Cardiac muscle cell (in vitro differentiated cells and primary cell): ENCODE measurements at regions not wholly inside any gene's neighbourhood (a gene's known extent, or its start where the extent isn't known, plus 50 kb on each side); places are given as distances from the start of the nearest gene placed in this dataset.
"Not testable (repeated sequence)": the region's sequence is repeated elsewhere in the genome, so short reads cannot be mapped to it uniquely, and the experiment has no call there.

Experiments used
- DNase-seq, 2 donors: peaks; one replicate each; pipeline versions ENCODE4 v3.0.0 to v3.0.0-alpha.2; 2010 to 2017; ENCODE audit warnings: low read depth in 1 of 2, low spot score in 1 of 2
- H3K27ac ChIP-seq: fragments of 200-600 bp; sonication (generic); 2 replicates; pipeline ENCODE4 v1.5.1; 2016
- H3K27me3 ChIP-seq: fragments of 200-600 bp; sonication (generic); 2 replicates; pipeline ENCODE4 v1.6.0; 2016; ENCODE audit warnings: control low read depth
- H3K36me3 ChIP-seq: fragments of 200-600 bp; sonication (generic); 2 replicates; pipeline ENCODE4 v1.5.1; 2016; ENCODE audit warnings: control low read depth
- H3K4me1 ChIP-seq: fragments of 200-600 bp; sonication (generic); 2 replicates; pipeline ENCODE4 v1.8.1; 2017; ENCODE audit warnings: low read depth, mild to moderate bottlenecking, mixed run types
- H3K4me3 ChIP-seq: fragments of 200-600 bp; sonication (generic); 2 replicates; pipeline ENCODE4 v1.5.1; 2016; ENCODE audit warnings: mild to moderate bottlenecking
- H3K9me3 ChIP-seq: fragments of 200-600 bp; sonication (generic); 2 replicates; pipeline ENCODE4 v1.5.1; 2017; ENCODE audit warnings: low read depth, mild to moderate bottlenecking, control low read depth
- TF ChIP-seq, protein P1 (sequence below): IDR thresholded peaks from 2 replicates; pipeline ENCODE4 v1.5.1; 2012; ENCODE audit warnings: low read depth, mild to moderate bottlenecking, low read length

DNA sequence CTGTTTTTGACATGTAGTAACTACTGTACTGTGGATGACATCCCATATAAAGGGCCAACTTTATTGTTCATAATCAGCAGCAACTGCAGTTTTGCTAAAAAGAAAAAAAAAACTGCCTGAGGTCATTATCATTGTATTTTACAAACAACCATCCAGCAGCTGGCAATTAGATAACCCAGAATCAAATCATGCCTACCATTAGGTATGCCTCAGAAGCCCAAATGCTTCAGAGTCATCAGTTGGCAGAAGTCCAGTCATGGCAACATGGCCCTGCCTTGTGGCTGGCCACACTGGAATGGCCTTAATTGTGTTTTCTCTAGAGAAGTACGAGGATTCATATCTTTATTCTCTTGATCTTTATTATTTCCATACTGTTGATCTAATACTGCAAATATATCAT is 462.4 kb upstream of the NRSN1 start:
- Histone ChIP-seq H3K27ac (no peak overlapping the region), H3K36me3 (no peaks in the 10 kb centered on the region), H3K4me1 (no peaks in the 10 kb centered on the region), H3K4me3 (no peak overlapping the region), H3K27me3 (no peaks in the 10 kb centered on the region), H3K9me3 (no peaks in the 10 kb centered on the region)
- TF ChIP-seq, protein P1, sequence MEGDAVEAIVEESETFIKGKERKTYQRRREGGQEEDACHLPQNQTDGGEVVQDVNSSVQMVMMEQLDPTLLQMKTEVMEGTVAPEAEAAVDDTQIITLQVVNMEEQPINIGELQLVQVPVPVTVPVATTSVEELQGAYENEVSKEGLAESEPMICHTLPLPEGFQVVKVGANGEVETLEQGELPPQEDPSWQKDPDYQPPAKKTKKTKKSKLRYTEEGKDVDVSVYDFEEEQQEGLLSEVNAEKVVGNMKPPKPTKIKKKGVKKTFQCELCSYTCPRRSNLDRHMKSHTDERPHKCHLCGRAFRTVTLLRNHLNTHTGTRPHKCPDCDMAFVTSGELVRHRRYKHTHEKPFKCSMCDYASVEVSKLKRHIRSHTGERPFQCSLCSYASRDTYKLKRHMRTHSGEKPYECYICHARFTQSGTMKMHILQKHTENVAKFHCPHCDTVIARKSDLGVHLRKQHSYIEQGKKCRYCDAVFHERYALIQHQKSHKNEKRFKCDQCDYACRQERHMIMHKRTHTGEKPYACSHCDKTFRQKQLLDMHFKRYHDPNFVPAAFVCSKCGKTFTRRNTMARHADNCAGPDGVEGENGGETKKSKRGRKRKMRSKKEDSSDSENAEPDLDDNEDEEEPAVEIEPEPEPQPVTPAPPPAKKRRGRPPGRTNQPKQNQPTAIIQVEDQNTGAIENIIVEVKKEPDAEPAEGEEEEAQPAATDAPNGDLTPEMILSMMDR: no peak
- DNase-seq: no peak

- H3K27me3 ChIP-seq, H3K27ac ChIP-seq, H3K36me3 ChIP-seq: not testable (repeated sequence)
Measured at GRCh38 chr6:23665911-23666310, 460.1 kb upstream of the NRSN1 start.

DNA sequence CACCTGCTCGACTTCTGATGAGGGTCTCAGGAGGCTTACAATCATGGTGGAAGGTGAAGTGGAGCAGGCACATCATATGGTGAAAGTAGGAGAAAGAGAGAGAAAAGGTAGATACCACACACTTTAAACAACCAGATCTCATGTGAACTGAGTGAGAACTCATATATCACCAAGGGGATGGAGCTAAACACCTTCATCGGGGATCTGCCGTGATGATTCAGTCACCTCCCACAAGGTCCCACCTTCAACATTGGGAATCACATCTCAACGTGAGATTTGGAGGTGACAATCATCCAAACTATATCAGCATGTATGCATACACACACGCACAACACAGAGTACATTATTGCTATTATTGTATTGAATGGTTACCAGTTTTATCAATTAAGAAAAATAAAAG is 453.3 kb upstream of the NRSN1 start:
- Histone ChIP-seq H3K27ac (no peak overlapping the region), H3K4me1 (no peaks in the 10 kb centered on the region), H3K27me3 (no peaks in the 10 kb centered on the region), H3K36me3 (no peaks in the 10 kb centered on the region), H3K9me3 (peaks cover 2% of the 10 kb centered on the region), H3K4me3 (no peak overlapping the region)
- DNase-seq: no peak
- TF ChIP-seq, protein P1: no peak

More at GRCh38 chr6:23665911-23666310, 460.1 kb upstream of the NRSN1 start:
- DNase-seq, H3K4me3 ChIP-seq, H3K4me1 ChIP-seq, H3K9me3 ChIP-seq: not testable (repeated sequence)

DNA sequence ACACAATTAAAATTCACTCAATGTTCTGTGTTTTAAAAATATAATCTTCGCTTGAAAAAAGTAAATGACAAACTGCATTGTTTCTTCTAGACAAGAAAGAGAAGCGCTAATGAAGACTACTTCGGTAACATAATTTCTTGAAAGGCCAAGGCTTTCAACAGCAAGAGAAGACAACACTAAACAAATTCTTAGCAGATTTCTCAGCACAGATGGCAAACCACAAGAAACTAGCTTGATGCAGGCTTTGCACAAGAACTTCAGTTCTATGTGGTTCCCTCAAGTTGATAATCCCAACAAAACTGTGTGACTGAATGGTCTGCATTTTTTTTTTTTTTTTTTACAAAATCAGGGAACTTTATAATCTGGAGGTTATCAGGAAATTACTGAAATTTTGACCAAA is 447.4 kb upstream of the NRSN1 start:
- Histone ChIP-seq H3K4me3 (no peak overlapping the region), H3K27me3 (no peaks in the 10 kb centered on the region), H3K27ac (no peak overlapping the region), H3K36me3 (no peaks in the 10 kb centered on the region), H3K9me3 (no peaks in the 10 kb centered on the region), H3K4me1 (no peaks in the 10 kb centered on the region)
- TF ChIP-seq, protein P1: no peak
- DNase-seq: no peak

DNA sequence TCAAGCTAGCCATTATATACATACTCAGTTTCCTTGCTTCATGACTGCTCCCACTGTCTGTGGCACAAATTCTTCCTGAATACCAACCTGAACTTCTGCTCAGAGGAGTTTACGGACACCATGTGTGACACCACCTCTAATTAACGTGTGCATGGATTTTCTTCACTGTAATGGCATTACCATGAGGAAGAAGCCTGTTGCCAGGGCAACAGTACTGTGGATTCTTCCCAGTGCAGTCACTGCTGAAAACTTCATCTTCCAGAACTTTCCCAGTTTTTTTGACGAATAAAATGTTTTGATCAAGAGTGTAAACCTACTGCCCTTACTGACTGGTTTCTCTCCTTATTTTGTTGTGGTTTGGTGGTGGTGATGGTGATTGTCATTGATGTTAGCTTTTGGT is 444.3 kb upstream of the NRSN1 start:
- TF ChIP-seq, protein P1: no peak
- H3K4me1 ChIP-seq: no peaks in the 10 kb centered on the region
- H3K9me3 ChIP-seq: no peaks in the 10 kb centered on the region
- H3K27ac ChIP-seq: no peak overlapping the region
- DNase-seq: no peak
- no peaks in the 10 kb centered on the region for H3K36me3 ChIP-seq
- no peak overlapping the region for H3K4me3 ChIP-seq
- no peaks in the 10 kb centered on the region for H3K27me3 ChIP-seq

DNA sequence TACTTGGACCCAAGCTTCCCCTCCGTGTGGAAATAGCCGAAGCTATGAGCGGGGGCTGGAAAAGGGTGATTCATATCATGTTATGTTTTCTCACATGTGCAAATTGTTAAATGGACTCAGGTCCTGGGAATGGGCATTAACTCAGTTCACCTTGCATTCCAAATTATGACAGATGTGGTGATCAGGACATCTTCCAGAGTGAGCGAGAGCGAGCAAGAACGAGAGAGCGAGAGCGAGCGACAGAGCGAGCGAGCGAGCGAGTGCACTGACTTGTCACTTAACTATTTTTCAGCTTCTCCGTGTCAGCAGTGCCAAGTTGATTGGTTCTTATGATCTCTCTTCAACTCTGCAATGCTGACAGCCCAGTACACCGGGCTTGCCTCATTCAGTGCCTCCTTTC is 437.4 kb upstream of the NRSN1 start:
- Histone ChIP-seq H3K27me3 (no peaks in the 10 kb centered on the region), H3K4me1 (no peaks in the 10 kb centered on the region), H3K27ac (no peak overlapping the region), H3K9me3 (no peaks in the 10 kb centered on the region), H3K36me3 (no peaks in the 10 kb centered on the region), H3K4me3 (no peak overlapping the region)
- DNase-seq: no peak
- TF ChIP-seq, protein P1: no peak
